CD4-positive, alpha-beta T cell (primary cell): ENCODE measurements at regions not wholly inside any gene's neighbourhood (a gene's known extent, or its start where the extent isn't known, plus 50 kb on each side); places are given as distances from the start of the nearest gene placed in this dataset.

Source experiments
- ATAC-seq: fragments of 200-7000 bp; cut with Tn5 transposase; one replicate; pipeline ENCODE4 v1.10.0; 2022; ENCODE audit warnings: mild to moderate bottlenecking; ENCODE audit not compliant: poor library complexity
- CTCF ChIA-PET: fragments of 350-600 bp; sonication (Branson Sonifier 250); formaldehyde crosslinking; loops from one replicate; lab custom pipeline; 2021; ENCODE audit warnings: antibody characterized with exemption, inconsistent platforms; lab: Charles Lee
- POLR2A ChIA-PET: fragments of 350-600 bp; sonication (Branson Sonifier 250); formaldehyde crosslinking; loops from one replicate; lab custom pipeline; 2021; ENCODE audit warnings: antibody characterized with exemption, inconsistent platforms; lab: Charles Lee
- DNase-seq, 14 experiments: peaks; one replicate each; pipeline ENCODE4 v3.0.0-alpha.2; 2013 to 2020; ENCODE audit warnings: mixed read lengths in 2 of 14
- H3K27ac ChIP-seq, 2 donors: one replicate each; pipeline versions ENCODE4 v1.5.1 to v1.7.0; 2013; ENCODE audit warnings: low read length in 2 of 2, low read depth in 1 of 2, mild to moderate bottlenecking in 1 of 2
- H3K27me3 ChIP-seq, 2 experiments: 1 replicate in 1 of 2; 2 replicates in 1 of 2; pipeline versions ENCODE4 v1.6.1 to v1.7.0; 2013; ENCODE audit warnings: low read length in 2 of 2, control low read depth in 1 of 2, mild to moderate bottlenecking in 1 of 2, moderate library complexity in 1 of 2; ENCODE audit not compliant: insufficient read depth in 2 of 2, control insufficient read depth in 1 of 2
- H3K36me3 ChIP-seq: one replicate; pipeline ENCODE4 v1.6.1; 2013; ENCODE audit warnings: low read length, control low read depth; ENCODE audit not compliant: insufficient read depth
- H3K4me1 ChIP-seq: one replicate; pipeline ENCODE4 v1.6.1; 2013; ENCODE audit warnings: low read length, control low read depth; ENCODE audit not compliant: insufficient read depth
- H3K4me3 ChIP-seq: one replicate; pipeline ENCODE4 v1.5.1; 2013; ENCODE audit warnings: mild to moderate bottlenecking, low read length, moderate library complexity
- H3K9me3 ChIP-seq, 2 experiments: 1 replicate in 1 of 2; 2 replicates in 1 of 2; pipeline versions ENCODE4 v1.6.1 to v1.7.0; 2013; ENCODE audit warnings: low read length in 2 of 2, mild to moderate bottlenecking in 2 of 2, control low read depth in 1 of 2, moderate library complexity in 1 of 2; ENCODE audit not compliant: control insufficient read depth in 1 of 2, insufficient read depth in 1 of 2
- H3K27ac Mint-ChIP-seq: one replicate; pipeline ENCODE4 v1.8.0; 2020; ENCODE audit warnings: mixed read lengths
- H3K27me3 Mint-ChIP-seq: one replicate; pipeline ENCODE4 v1.8.0; 2021; ENCODE audit warnings: mixed read lengths
- H3K36me3 Mint-ChIP-seq: one replicate; pipeline ENCODE4 v1.8.0; 2021; ENCODE audit warnings: low read depth, mixed read lengths
- H3K4me1 Mint-ChIP-seq: one replicate; pipeline ENCODE4 v1.8.0; 2021; ENCODE audit warnings: low read depth, mixed read lengths
- H3K4me3 Mint-ChIP-seq: one replicate; pipeline ENCODE4 v1.8.0; 2020; ENCODE audit warnings: mild to moderate bottlenecking, mixed read lengths
- H3K9me3 Mint-ChIP-seq: one replicate; pipeline ENCODE4 v1.8.0; 2020; ENCODE audit warnings: mixed read lengths
- intact Hi-C, 2 experiments: fragments of 100-400 bp; cut with DNase I in 1 of 2; cut with micrococcal nuclease in 1 of 2; formaldehyde crosslinking; loops; one replicate each; pipeline versions ENCODE4 v1.15.1 to v1.9.0; 2023 to 2025; cut with DNase I, micrococcal nuclease
- TF ChIP-seq, protein P1 (sequence below): fragments of 200-600 bp; IDR thresholded peaks from one replicate; pipeline ENCODE4 v1.8.0; 2022; ENCODE audit warnings: antibody characterized with exemption, mild to moderate bottlenecking

- peaks cover 3% of the 10 kb centered on the region for H3K4me1 Mint-ChIP-seq
- Histone ChIP-seq H3K4me3 (no peak overlapping the region), H3K27ac (no peak overlapping the region), H3K4me1 (peaks cover 3% of the 10 kb centered on the region), H3K27me3 (peaks cover 0 to 2% of the 10 kb centered on the region in 2 experiments), H3K36me3 (no peaks in the 10 kb centered on the region), H3K9me3 (no peaks in the 10 kb centered on the region)
- H3K36me3 Mint-ChIP-seq: no peaks in the 10 kb centered on the region
- CTCF ChIA-PET: no interaction called here
- no peak for DNase-seq
- H3K9me3 Mint-ChIP-seq: no peaks in the 10 kb centered on the region
- H3K27me3 Mint-ChIP-seq: peaks cover 12% of the 10 kb centered on the region
- TF ChIP-seq, protein P1, sequence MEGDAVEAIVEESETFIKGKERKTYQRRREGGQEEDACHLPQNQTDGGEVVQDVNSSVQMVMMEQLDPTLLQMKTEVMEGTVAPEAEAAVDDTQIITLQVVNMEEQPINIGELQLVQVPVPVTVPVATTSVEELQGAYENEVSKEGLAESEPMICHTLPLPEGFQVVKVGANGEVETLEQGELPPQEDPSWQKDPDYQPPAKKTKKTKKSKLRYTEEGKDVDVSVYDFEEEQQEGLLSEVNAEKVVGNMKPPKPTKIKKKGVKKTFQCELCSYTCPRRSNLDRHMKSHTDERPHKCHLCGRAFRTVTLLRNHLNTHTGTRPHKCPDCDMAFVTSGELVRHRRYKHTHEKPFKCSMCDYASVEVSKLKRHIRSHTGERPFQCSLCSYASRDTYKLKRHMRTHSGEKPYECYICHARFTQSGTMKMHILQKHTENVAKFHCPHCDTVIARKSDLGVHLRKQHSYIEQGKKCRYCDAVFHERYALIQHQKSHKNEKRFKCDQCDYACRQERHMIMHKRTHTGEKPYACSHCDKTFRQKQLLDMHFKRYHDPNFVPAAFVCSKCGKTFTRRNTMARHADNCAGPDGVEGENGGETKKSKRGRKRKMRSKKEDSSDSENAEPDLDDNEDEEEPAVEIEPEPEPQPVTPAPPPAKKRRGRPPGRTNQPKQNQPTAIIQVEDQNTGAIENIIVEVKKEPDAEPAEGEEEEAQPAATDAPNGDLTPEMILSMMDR: no peak
- no peak for ATAC-seq
- no peak overlapping the region for H3K4me3 Mint-ChIP-seq
- intact Hi-C loops: no loop called here
- POLR2A ChIA-PET: no interaction called here
- H3K27ac Mint-ChIP-seq: no peak overlapping the region
These were observed 1327.9 kb downstream of the TBC1D22A start for GRCh38 chr22:48090332-48090672.

DNA sequence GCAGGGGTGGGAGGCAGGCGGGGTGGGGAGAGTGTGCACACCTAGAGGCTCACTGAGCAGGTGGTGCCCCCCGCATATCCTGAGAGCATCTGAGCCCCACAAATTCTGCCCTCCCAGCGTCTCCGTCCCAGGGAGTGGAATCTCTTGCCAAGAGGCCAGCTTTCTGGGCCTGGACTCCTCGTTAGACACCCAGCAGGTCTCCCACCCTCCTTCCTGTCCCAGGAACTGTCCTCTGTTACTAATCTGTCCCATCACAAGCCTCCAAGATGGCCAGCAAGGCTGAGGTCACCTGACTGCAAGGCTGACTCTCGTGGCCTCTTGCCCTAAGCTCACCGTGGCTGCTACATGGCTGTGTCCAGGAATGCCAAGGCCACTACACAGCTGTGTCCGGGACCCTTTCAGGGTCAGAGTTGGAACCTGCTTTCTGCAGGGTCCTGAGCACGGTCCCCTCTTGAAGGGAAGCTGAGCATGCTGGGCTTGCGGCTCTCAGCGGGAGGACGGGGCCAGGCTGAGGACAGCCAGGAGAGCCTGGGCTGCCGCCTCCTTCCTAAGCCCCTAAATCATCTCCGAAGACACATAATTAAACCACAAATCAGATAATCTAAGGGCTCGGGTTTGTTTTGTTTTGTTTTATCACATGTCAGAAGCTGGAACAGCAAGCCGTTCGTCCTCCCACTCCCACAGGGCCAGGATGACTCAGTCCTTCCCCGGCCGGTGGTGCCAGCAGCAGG, 1327.3 kb downstream of the TBC1D22A start:
- no peak for DNase-seq
- intact Hi-C loops: no loop called here
- Mint-ChIP-seq H3K36me3 (no peaks in the 10 kb centered on the region), H3K27ac (no peak overlapping the region), H3K4me3 (no peak overlapping the region), H3K4me1 (no peaks in the 10 kb centered on the region), H3K9me3 (no peaks in the 10 kb centered on the region), H3K27me3 (peaks cover 14% of the 10 kb centered on the region)
- Histone ChIP-seq H3K36me3 (no peaks in the 10 kb centered on the region), H3K27me3 (peaks cover 0 to 2% of the 10 kb centered on the region in 2 experiments), H3K4me1 (peaks cover 4% of the 10 kb centered on the region), H3K9me3 (no peaks in the 10 kb centered on the region), H3K4me3 (no peak overlapping the region), H3K27ac (no peak overlapping the region)
- TF ChIP-seq, protein P1: no peak
- no peak for ATAC-seq
- ChIA-PET CTCF (no interaction called here), POLR2A (no interaction called here)

DNA sequence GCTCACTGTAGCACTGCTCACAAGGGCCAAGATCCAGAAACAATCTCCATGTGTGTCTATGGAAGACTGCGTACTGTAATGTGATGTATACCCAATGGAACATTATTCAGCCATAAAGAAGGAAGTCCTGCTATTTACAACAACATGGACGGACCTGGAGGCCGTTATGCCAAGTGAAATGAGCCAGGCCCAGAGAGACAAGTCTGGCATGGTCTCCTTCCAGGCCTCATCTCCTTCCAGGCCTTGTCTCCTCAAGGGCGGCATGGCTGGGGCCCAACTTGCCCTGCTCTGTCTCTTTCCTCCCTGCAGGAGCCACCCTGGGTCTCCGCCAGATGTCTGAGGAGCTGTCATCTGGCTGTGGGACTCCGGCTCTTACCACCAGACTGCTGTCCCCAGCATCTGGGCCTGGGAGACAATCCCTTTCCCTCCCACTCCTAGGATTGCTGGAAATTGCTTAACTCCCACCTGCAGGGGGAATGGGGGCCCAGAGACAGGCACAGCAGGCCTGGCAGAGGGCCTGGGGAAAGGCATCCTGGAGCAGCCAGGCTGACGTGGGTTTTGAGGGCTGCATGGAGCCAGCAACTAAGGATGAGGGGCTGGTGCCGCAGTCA, 1326.6 kb downstream of the TBC1D22A start:
- no peak overlapping the region for H3K4me3 ChIP-seq
- DNase-seq (no peak), ATAC-seq (no peak)
- Mint-ChIP-seq H3K4me1 (peaks cover 4% of the 10 kb centered on the region), H3K4me3 (no peak overlapping the region), H3K9me3 (no peaks in the 10 kb centered on the region), H3K27ac (no peak overlapping the region), H3K27me3 (peaks cover 21% of the 10 kb centered on the region), H3K36me3 (no peaks in the 10 kb centered on the region)
- H3K36me3 ChIP-seq: no peaks in the 10 kb centered on the region
- ChIA-PET POLR2A (no interaction called here), CTCF (no interaction called here)
- TF ChIP-seq, protein P1: no peak
- H3K9me3 ChIP-seq: no peaks in the 10 kb centered on the region
- H3K27me3 ChIP-seq: peaks cover 0 to 4% of the 10 kb centered on the region in 2 experiments
- H3K27ac ChIP-seq: no peak overlapping the region
- H3K4me1 ChIP-seq: peaks cover 11% of the 10 kb centered on the region
- intact Hi-C loops: no loop called here
